Liver (tissue), 8 donors: ENCODE measurements at regions not wholly inside any gene's neighbourhood (a gene's known extent, or its start where the extent isn't known, plus 50 kb on each side); places are given as distances from the start of the nearest gene placed in this dataset.

ENCODE experiments used
- DNase-seq: peaks from one replicate; pipeline ENCODE4 v3.0.0-alpha.2; 2017; ENCODE audit warnings: low spot score
- H3K27ac ChIP-seq, 2 donors: one replicate each; pipeline ENCODE4 v1.7.0; 2013; ENCODE audit warnings: inconsistent platforms in 2 of 2, low read length in 2 of 2, control low read depth in 1 of 2, low read depth in 1 of 2, mild to moderate bottlenecking in 1 of 2
- H3K27me3 ChIP-seq, 4 donors: one replicate each; pipeline versions ENCODE4 v1.6.1 to v1.7.0; 2013; ENCODE audit warnings: low read length in 3 of 4, inconsistent platforms in 1 of 4, mild to moderate bottlenecking in 1 of 4, moderate library complexity in 1 of 4; ENCODE audit not compliant: control insufficient read depth in 4 of 4, insufficient read depth in 4 of 4
- H3K36me3 ChIP-seq, 4 donors: one replicate each; pipeline versions ENCODE4 v1.6.1 to v1.7.0; 2013; ENCODE audit warnings: low read length in 3 of 4, mild to moderate bottlenecking in 3 of 4, low read depth in 1 of 4, moderate library complexity in 1 of 4; ENCODE audit not compliant: control insufficient read depth in 4 of 4, insufficient read depth in 3 of 4
- H3K4me1 ChIP-seq, 4 donors: one replicate each; pipeline versions ENCODE4 v1.6.1 to v1.7.0; 2013; ENCODE audit warnings: low read length in 3 of 4, mild to moderate bottlenecking in 3 of 4, moderate library complexity in 1 of 4; ENCODE audit not compliant: control insufficient read depth in 4 of 4, insufficient read depth in 4 of 4
- H3K4me3 ChIP-seq, 3 donors: one replicate each; pipeline versions ENCODE4 v1.6.1 to v1.7.0; 2013; ENCODE audit warnings: low read length in 3 of 3, control low read depth in 1 of 3, low read depth in 1 of 3, mild to moderate bottlenecking in 1 of 3
- H3K9ac ChIP-seq, 2 donors: one replicate each; pipeline ENCODE4 v1.7.0; 2013; ENCODE audit warnings: low read length in 2 of 2, mild to moderate bottlenecking in 2 of 2, moderate library complexity in 2 of 2, control low read depth in 1 of 2, low read depth in 1 of 2
- H3K9me3 ChIP-seq, 4 donors: one replicate each; pipeline versions ENCODE4 v1.6.1 to v1.7.0; 2013; ENCODE audit warnings: low read length in 3 of 4; ENCODE audit not compliant: control insufficient read depth in 4 of 4
- ATF3 ChIP-seq: IDR thresholded peaks from 2 replicates; pipeline ENCODE4 v1.6.1; 2016; ENCODE audit warnings: antibody characterized with exemption
- CTCF ChIP-seq: fragments of 150-350 bp; IDR thresholded peaks from 2 replicates; pipeline ENCODE4 v1.5.1; 2017; ENCODE audit warnings: improper control_type of control experiment, low read depth, low read length; ENCODE audit not compliant: missing input control
- EGR1 ChIP-seq, 2 donors: IDR thresholded peaks; 2 replicates each; pipeline ENCODE4 v1.6.1; 2016 to 2018; ENCODE audit warnings: antibody characterized with exemption in 2 of 2, low read depth in 2 of 2
- FOXA1 ChIP-seq: IDR thresholded peaks from 2 replicates; pipeline ENCODE4 v1.6.1; 2016; ENCODE audit warnings: antibody characterized with exemption
- FOXA2 ChIP-seq: IDR thresholded peaks from 2 replicates; pipeline ENCODE4 v1.6.1; 2016; ENCODE audit warnings: antibody characterized with exemption
- GABPA ChIP-seq, 2 donors: IDR thresholded peaks in 1 of 2; conservative IDR thresholded peaks in 1 of 2; 2 replicates each; pipeline ENCODE4 v1.6.1; 2016; ENCODE audit warnings: antibody characterized with exemption in 2 of 2, mild to moderate bottlenecking in 1 of 2, moderate library complexity in 1 of 2
- HNF4G ChIP-seq: IDR thresholded peaks from 2 replicates; pipeline ENCODE4 v1.6.1; 2016; ENCODE audit warnings: antibody characterized with exemption
- JUND ChIP-seq, 2 donors: IDR thresholded peaks; 2 replicates each; pipeline ENCODE4 v1.6.1; 2016; ENCODE audit warnings: antibody characterized with exemption in 2 of 2
- MAX ChIP-seq: IDR thresholded peaks from 2 replicates; pipeline ENCODE4 v1.6.1; 2016; ENCODE audit warnings: antibody characterized with exemption
- NR2F2 ChIP-seq: IDR thresholded peaks from 2 replicates; pipeline ENCODE4 v1.6.1; 2016; ENCODE audit warnings: antibody characterized with exemption
- RAD21 ChIP-seq, 2 donors: IDR thresholded peaks; 2 replicates each; pipeline ENCODE4 v1.6.1; 2016; ENCODE audit warnings: antibody characterized with exemption in 2 of 2, mild to moderate bottlenecking in 2 of 2
- REST ChIP-seq: IDR thresholded peaks from 2 replicates; pipeline ENCODE4 v1.6.1; 2016; ENCODE audit warnings: antibody characterized with exemption, mild to moderate bottlenecking
- RXRA ChIP-seq, 2 donors: IDR thresholded peaks; 2 replicates each; pipeline ENCODE4 v1.6.1; 2017 to 2018; ENCODE audit warnings: antibody characterized with exemption in 2 of 2, mild to moderate bottlenecking in 1 of 2
- SP1 ChIP-seq: IDR thresholded peaks from 2 replicates; pipeline ENCODE4 v1.6.1; 2018; ENCODE audit warnings: antibody characterized with exemption, mild to moderate bottlenecking
- TAF1 ChIP-seq: conservative IDR thresholded peaks from 2 replicates; pipeline ENCODE4 v1.6.1; 2016; ENCODE audit warnings: antibody characterized with exemption, mild to moderate bottlenecking
- YY1 ChIP-seq: IDR thresholded peaks from 2 replicates; pipeline ENCODE4 v1.6.1; 2016; ENCODE audit warnings: antibody characterized with exemption, mild to moderate bottlenecking
- ZBTB33 ChIP-seq: IDR thresholded peaks from 2 replicates; pipeline ENCODE4 v1.6.1; 2016; ENCODE audit warnings: antibody characterized with exemption
- WGBS: extraction: QIAGEN DNeasy Blood & Tissue Kit; methylation state at CpG from one replicate; pipeline ENCODE4 v1.1.7; 2013; 5-methylcytosine and 5-hydroxymethylcytosine counted together
- donor health status: healthy.
- donor health status: healthy.
- donor health status: healthy.
- donor health status: healthy.
- donor health status: healthy.

- Histone ChIP-seq H3K4me1 (no peaks in the 10 kb centered on the region), H3K27me3 (no peaks in the 10 kb centered on the region), H3K36me3 (no peaks in the 10 kb centered on the region), H3K27ac (no peak overlapping the region), H3K9me3 (no peaks in the 10 kb centered on the region), H3K9ac (no peak overlapping the region), H3K4me3 (no peak overlapping the region)
- no peak for DNase-seq
- TF ChIP-seq JUND (IDR thresholded peaks at IDR 0.05) (no peak), ZBTB33 (no peak), MAX (no peak), EGR1 (IDR thresholded peaks at IDR 0.05; ENCODE audit: low read depth in 2 of 2) (no peak), FOXA2 (no peak), YY1 (no peak), RAD21 (IDR thresholded peaks at IDR 0.05) (no peak), GABPA (IDR thresholded peaks at IDR 0.05 in 1 of 2, conservative IDR thresholded peaks at IDR 0.05 in 1 of 2) (no peak), HNF4G (no peak), ATF3 (no peak), CTCF (no peak), TAF1 (no peak), RXRA (IDR thresholded peaks at IDR 0.05) (no peak), REST (no peak), FOXA1 (no peak), NR2F2 (no peak)
Measured at GRCh38 chr2:60662781-60663180, 93.3 kb upstream of the PAPOLG start.

GRCh38 chr2:60671966-60672365 is 84.1 kb upstream of the PAPOLG start:
- H3K4me3 ChIP-seq: no peak overlapping the region
- no peak overlapping the region for H3K27ac ChIP-seq
- H3K9me3 ChIP-seq: no peaks in the 10 kb centered on the region
- 78% methylated on average over 6 of the region's 6 CpGs for WGBS
- H3K27me3 ChIP-seq: no peaks in the 10 kb centered on the region
- TF ChIP-seq REST: no peak
- TF ChIP-seq RXRA (IDR thresholded peaks at IDR 0.05): no peak
- TF ChIP-seq SP1: no peak
- no peak for TF ChIP-seq TAF1
- TF ChIP-seq HNF4G: no peak
- no peaks in the 10 kb centered on the region for H3K4me1 ChIP-seq
- DNase-seq: no peak
- no peaks in the 10 kb centered on the region for H3K36me3 ChIP-seq
- no peak overlapping the region for H3K9ac ChIP-seq
